MG63 (cell line): ENCODE measurements at regions not wholly inside any gene's neighbourhood (a gene's known extent, or its start where the extent isn't known, plus 50 kb on each side); places are given as distances from the start of the nearest gene placed in this dataset.

Source experiments
- DNase-seq: peaks from one replicate; pipeline ENCODE4 v3.0.0-alpha.2; 2020
- H3K27me3 ChIP-seq: fragments of 250-450 bp; sonication (Bioruptor Pico); 2 replicates; pipeline ENCODE4 v1.5.1; 2020; ENCODE audit warnings: mild to moderate bottlenecking, moderate library complexity
- H3K36me3 ChIP-seq: fragments of 250-450 bp; sonication (Bioruptor Pico); 2 replicates; pipeline ENCODE4 v1.5.1; 2020; ENCODE audit warnings: mild to moderate bottlenecking, moderate library complexity
- H3K4me3 ChIP-seq: fragments of 250-450 bp; sonication (Bioruptor Pico); 2 replicates; pipeline ENCODE4 v1.5.1; 2020; ENCODE audit warnings: mild to moderate bottlenecking, moderate library complexity
- H3K9me3 ChIP-seq: fragments of 250-450 bp; sonication (Bioruptor Pico); 2 replicates; pipeline ENCODE4 v1.5.1; 2020; ENCODE audit warnings: mild to moderate bottlenecking, moderate library complexity

- DNase-seq: peak; percentile 94
- Histone ChIP-seq H3K36me3 (no peaks in the 10 kb centered on the region), H3K9me3 (no peaks in the 10 kb centered on the region), H3K27me3 (no peaks in the 10 kb centered on the region; the same call in 1 of the 2 replicates), H3K4me3 (no peak overlapping the region)
Measured at GRCh38 chr7:50962962-50963374, 180.3 kb upstream of the GRB10 start.

GRCh38 chr7:50962281-50962883 lies 179.7 kb upstream of the GRB10 start:
- peak; percentile 67 for DNase-seq
- no peaks in the 10 kb centered on the region for H3K36me3 ChIP-seq
- H3K4me3 ChIP-seq: no peak overlapping the region
- H3K27me3 ChIP-seq: no peaks in the 10 kb centered on the region; the same call in 1 of the 2 replicates
- H3K9me3 ChIP-seq: no peaks in the 10 kb centered on the region

GRCh38 chr7:50960621-50961310 lies 178.1 kb upstream of the GRB10 start:
- no peaks in the 10 kb centered on the region; the same call in 1 of the 2 replicates for H3K27me3 ChIP-seq
- DNase-seq: no peak

GRCh38 chr7:50959991-50960390 lies 177.3 kb upstream of the GRB10 start:
- H3K36me3 ChIP-seq: no peaks in the 10 kb centered on the region
- H3K9me3 ChIP-seq: no peaks in the 10 kb centered on the region
- H3K4me3 ChIP-seq: no peak overlapping the region
- DNase-seq: no peak
- H3K27me3 ChIP-seq: no peaks in the 10 kb centered on the region; the same call in 1 of the 2 replicates

More at GRCh38 chr7:50960621-50961310, 178.1 kb upstream of the GRB10 start:
- no peaks in the 10 kb centered on the region for H3K9me3 ChIP-seq
- H3K36me3 ChIP-seq: no peaks in the 10 kb centered on the region
- H3K4me3 ChIP-seq: no peak overlapping the region

GRCh38 chr7:50959560-50959959 lies 176.9 kb upstream of the GRB10 start:
- Histone ChIP-seq H3K4me3 (no peak overlapping the region), H3K36me3 (no peaks in the 10 kb centered on the region), H3K9me3 (no peaks in the 10 kb centered on the region)

GRCh38 chr7:50957855-50958254 lies 175.2 kb upstream of the GRB10 start:
- no peaks in the 10 kb centered on the region for H3K9me3 ChIP-seq
- no peak for DNase-seq
- no peak overlapping the region for H3K4me3 ChIP-seq
- H3K36me3 ChIP-seq: no peaks in the 10 kb centered on the region
- H3K27me3 ChIP-seq: no peaks in the 10 kb centered on the region; the same call in 1 of the 2 replicates

More at GRCh38 chr7:50959560-50959959, 176.9 kb upstream of the GRB10 start:
- H3K27me3 ChIP-seq: no peaks in the 10 kb centered on the region; the same call in 1 of the 2 replicates
- no peak for DNase-seq

GRCh38 chr7:50957431-50957830 lies 174.7 kb upstream of the GRB10 start:
- DNase-seq: no peak
- Histone ChIP-seq H3K4me3 (no peak overlapping the region), H3K9me3 (no peaks in the 10 kb centered on the region), H3K27me3 (no peaks in the 10 kb centered on the region; the same call in 1 of the 2 replicates), H3K36me3 (no peaks in the 10 kb centered on the region)

GRCh38 chr7:50956522-50957155 lies 173.9 kb upstream of the GRB10 start:
- DNase-seq: no peak
- Histone ChIP-seq H3K36me3 (no peaks in the 10 kb centered on the region), H3K9me3 (no peaks in the 10 kb centered on the region), H3K4me3 (no peak overlapping the region), H3K27me3 (no peaks in the 10 kb centered on the region; the same call in 1 of the 2 replicates)

GRCh38 chr7:50954716-50955115 lies 172.0 kb upstream of the GRB10 start:
- H3K27me3 ChIP-seq: no peaks in the 10 kb centered on the region; the same call in 1 of the 2 replicates
- no peak for DNase-seq
- no peak overlapping the region for H3K4me3 ChIP-seq
- H3K36me3 ChIP-seq: no peaks in the 10 kb centered on the region
- H3K9me3 ChIP-seq: peaks cover 5% of the 10 kb centered on the region; the same call in 1 of the 2 replicates

- DNase-seq: no peak
- Histone ChIP-seq H3K9me3 (peaks cover 9% of the 10 kb centered on the region), H3K36me3 (no peaks in the 10 kb centered on the region)
Measured at GRCh38 chr7:50954245-50954644, 171.5 kb upstream of the GRB10 start.

GRCh38 chr7:50953820-50954219 lies 171.1 kb upstream of the GRB10 start:
- H3K27me3 ChIP-seq: no peaks in the 10 kb centered on the region; the same call in 1 of the 2 replicates
- H3K9me3 ChIP-seq: peaks cover 14% of the 10 kb centered on the region
- H3K4me3 ChIP-seq: no peak overlapping the region
- no peaks in the 10 kb centered on the region for H3K36me3 ChIP-seq
- DNase-seq: peak; percentile 26

More at GRCh38 chr7:50954245-50954644, 171.5 kb upstream of the GRB10 start:
- Histone ChIP-seq H3K27me3 (no peaks in the 10 kb centered on the region; the same call in 1 of the 2 replicates), H3K4me3 (no peak overlapping the region)

- H3K4me3 ChIP-seq: no peak overlapping the region
- H3K36me3 ChIP-seq: no peaks in the 10 kb centered on the region
- H3K9me3 ChIP-seq: peaks cover 17% of the 10 kb centered on the region
- DNase-seq: no peak
- no peaks in the 10 kb centered on the region; the same call in 1 of the 2 replicates for H3K27me3 ChIP-seq
Measured at GRCh38 chr7:50953303-50953702, 170.6 kb upstream of the GRB10 start.

GRCh38 chr7:50952544-50952943 lies 169.8 kb upstream of the GRB10 start:
- no peaks in the 10 kb centered on the region for H3K36me3 ChIP-seq
- DNase-seq: no peak
- H3K4me3 ChIP-seq: no peak overlapping the region
- H3K9me3 ChIP-seq: peaks cover 17% of the 10 kb centered on the region
- no peaks in the 10 kb centered on the region for H3K27me3 ChIP-seq

GRCh38 chr7:50952120-50952519 lies 169.4 kb upstream of the GRB10 start:
- Histone ChIP-seq H3K27me3 (no peaks in the 10 kb centered on the region), H3K36me3 (no peaks in the 10 kb centered on the region), H3K4me3 (no peak overlapping the region), H3K9me3 (peaks cover 17% of the 10 kb centered on the region)
- no peak for DNase-seq

GRCh38 chr7:50943482-50943881 lies 160.8 kb upstream of the GRB10 start:
- H3K27me3 ChIP-seq: no peaks in the 10 kb centered on the region
- peaks cover 2% of the 10 kb centered on the region; the same call in 1 of the 2 replicates for H3K9me3 ChIP-seq
- no peak overlapping the region for H3K4me3 ChIP-seq
- DNase-seq: no peak
- no peaks in the 10 kb centered on the region for H3K36me3 ChIP-seq

- no peak for DNase-seq
- H3K4me3 ChIP-seq: no peak overlapping the region
- no peaks in the 10 kb centered on the region for H3K9me3 ChIP-seq
- H3K27me3 ChIP-seq: no peaks in the 10 kb centered on the region
- no peaks in the 10 kb centered on the region for H3K36me3 ChIP-seq
Measured at GRCh38 chr7:50941525-50941924, 158.8 kb upstream of the GRB10 start.

- Histone ChIP-seq H3K4me3 (no peak overlapping the region), H3K36me3 (no peaks in the 10 kb centered on the region), H3K27me3 (no peaks in the 10 kb centered on the region), H3K9me3 (no peaks in the 10 kb centered on the region)
- DNase-seq: no peak
Measured at GRCh38 chr7:50940621-50941020, 157.9 kb upstream of the GRB10 start.
